ENCODE measurements at regions not wholly inside any gene's neighbourhood (a gene's known extent, or its start where the extent isn't known, plus 50 kb on each side); places are given as distances from the start of the nearest gene placed in this dataset.

GRCh38 chr2:196315388-196316049, 144.1 kb upstream of the STK17B start:
- no peak for DNase-seq (ENCODE audit: low read depth in 3 of 3)

- no peak for DNase-seq (ENCODE audit: low read depth in 3 of 3)
Measured at GRCh38 chr2:196316050-196316430, 144.7 kb upstream of the STK17B start.

GRCh38 chr2:196318517-196319377, 147.4 kb upstream of the STK17B start:
- no peak for DNase-seq (ENCODE audit: low read depth in 3 of 3)

- DNase-seq (ENCODE audit: low read depth in 3 of 3) = no peak
Measured at GRCh38 chr2:196322973-196323810, 151.8 kb upstream of the STK17B start.

- no peak for DNase-seq (ENCODE audit: low read depth in 3 of 3)
Measured at GRCh38 chr2:196324211-196324610, 152.8 kb upstream of the STK17B start.

- DNase-seq (ENCODE audit: low read depth in 3 of 3) = no peak
Measured at GRCh38 chr2:196328088-196328680, 156.8 kb upstream of the STK17B start.

- DNase-seq (ENCODE audit: low read depth in 3 of 3) = no peak
Measured at GRCh38 chr2:196329959-196330358, 158.6 kb upstream of the STK17B start.

GRCh38 chr2:196330645-196331044, 159.3 kb upstream of the STK17B start:
- DNase-seq (ENCODE audit: low read depth in 3 of 3) = no peak

GRCh38 chr2:196331143-196331542, 159.8 kb upstream of the STK17B start:
- DNase-seq (ENCODE audit: low read depth in 3 of 3) = no peak

GRCh38 chr2:196331851-196332250, 160.5 kb upstream of the STK17B start:
- no peak for DNase-seq (ENCODE audit: low read depth in 3 of 3)

GRCh38 chr2:196333397-196333796, 162.0 kb upstream of the STK17B start:
- DNase-seq (ENCODE audit: low read depth in 3 of 3) = no peak

- no peak for DNase-seq (ENCODE audit: low read depth in 3 of 3)
Measured at GRCh38 chr2:196334710-196335109, 163.3 kb upstream of the STK17B start.

GRCh38 chr2:196335221-196335634, 163.8 kb upstream of the STK17B start:
- DNase-seq (ENCODE audit: low read depth in 3 of 3) = no peak

GRCh38 chr2:196336207-196336606, 164.8 kb upstream of the STK17B start:
- DNase-seq (ENCODE audit: low read depth in 3 of 3) = no peak

- no peak for DNase-seq (ENCODE audit: low read depth in 3 of 3)
Measured at GRCh38 chr2:196336715-196337114, 165.3 kb upstream of the STK17B start.

- no peak for DNase-seq (ENCODE audit: low read depth in 3 of 3)
Measured at GRCh38 chr2:196337208-196337953, 166.0 kb upstream of the STK17B start.

- no peak for DNase-seq (ENCODE audit: low read depth in 3 of 3)
Measured at GRCh38 chr2:196338440-196338839, 167.1 kb upstream of the STK17B start.

GRCh38 chr2:196341277-196341841, 170.0 kb upstream of the STK17B start:
- no peak for DNase-seq (ENCODE audit: low read depth in 3 of 3)

GRCh38 chr2:196344397-196344796, 173.0 kb upstream of the STK17B start:
- no peak for DNase-seq (ENCODE audit: low read depth in 3 of 3)

GRCh38 chr2:196353717-196354116, 182.3 kb upstream of the STK17B start:
- no peak for DNase-seq (ENCODE audit: low read depth in 3 of 3)

GRCh38 chr2:196354186-196354585, 182.8 kb upstream of the STK17B start:
- DNase-seq (ENCODE audit: low read depth in 3 of 3) = no peak
